K562 (cell line): ENCODE measurements at regions not wholly inside any gene's neighbourhood (a gene's known extent, or its start where the extent isn't known, plus 50 kb on each side); places are given as distances from the start of the nearest gene placed in this dataset.

Experiments
- CREB5 ChIP-seq: fragments of 250-450 bp; sonication (Bioruptor Pico); IDR thresholded peaks from 2 replicates; pipeline ENCODE4 v1.5.0; 2020; ENCODE audit warnings: mild to moderate bottlenecking
- DPF2 ChIP-seq: fragments of 450-650 bp; IDR thresholded peaks from 2 replicates; pipeline ENCODE4 v1.6.1; 2016
- ERF ChIP-seq: fragments of 450-650 bp; formaldehyde crosslinking; IDR thresholded peaks from 2 replicates; pipeline ENCODE4 v1.4.0; 2020; ENCODE audit warnings: mild to moderate bottlenecking, mixed read lengths
- GABPB2 ChIP-seq: fragments of 250-450 bp; sonication (Bioruptor Pico); conservative IDR thresholded peaks from 2 replicates; pipeline ENCODE4 v1.5.1; 2021; ENCODE audit warnings: mild to moderate bottlenecking
- JUN ChIP-seq, 2 experiments: sonication (generic) in 1 of 2; formaldehyde crosslinking in 1 of 2; IDR thresholded peaks; 2 replicates each; pipeline versions ENCODE4 v1.6.1 to v1.8.0; 2012 to 2022; ENCODE audit warnings: borderline replicate concordance in 2 of 2, mild to moderate bottlenecking in 2 of 2, improper control_type of control experiment in 1 of 2, low read depth in 1 of 2, low read length in 1 of 2, missing genetic modification reagents in 1 of 2
- MBD2 ChIP-seq: sonication (generic); IDR thresholded peaks from 2 replicates; pipeline ENCODE4 v1.6.1; 2016; ENCODE audit warnings: low read depth, borderline replicate concordance
- MGA ChIP-seq: fragments of 450-650 bp; IDR thresholded peaks from 2 replicates; pipeline ENCODE4 v1.6.1; 2016; ENCODE audit warnings: mild to moderate bottlenecking, moderate library complexity
- POLR2H ChIP-seq: IDR thresholded peaks from 2 replicates; pipeline ENCODE4 v1.6.1; 2016; ENCODE audit warnings: missing genetic modification characterization, low read depth, mild to moderate bottlenecking, control low read depth, missing compliant biosample characterization, moderate library complexity
- SMAD3 ChIP-seq: fragments of 450-650 bp; formaldehyde crosslinking; conservative IDR thresholded peaks from 2 replicates; pipeline ENCODE4 v1.4.0; 2020; ENCODE audit warnings: mild to moderate bottlenecking
- TARDBP ChIP-seq: fragments of 450-650 bp; IDR thresholded peaks from 2 replicates; pipeline ENCODE4 v1.6.1; 2016
- ZNF121 ChIP-seq: sonication (generic); formaldehyde crosslinking; conservative IDR thresholded peaks from 2 replicates; pipeline ENCODE4 v1.8.0; 2022; ENCODE audit warnings: missing genetic modification reagents
- ZNF124 ChIP-seq: sonication (generic); formaldehyde crosslinking; IDR thresholded peaks from 2 replicates; pipeline ENCODE4 v1.8.1; 2022; ENCODE audit warnings: missing genetic modification reagents
- ZNF146 ChIP-seq: IDR thresholded peaks from one replicate; pipeline ENCODE4 v1.6.1; 2018; ENCODE audit warnings: missing compliant biosample characterization; ENCODE audit not compliant: unreplicated experiment
- ZNF280B ChIP-seq: fragments of 250-450 bp; sonication (Bioruptor Pico); IDR thresholded peaks from 2 replicates; pipeline ENCODE4 v1.5.1; 2021; ENCODE audit warnings: mild to moderate bottlenecking
- ZNF561 ChIP-seq: fragments of 450-650 bp; formaldehyde crosslinking; conservative IDR thresholded peaks from 2 replicates; pipeline ENCODE4 v1.4.0; 2020; ENCODE audit warnings: mild to moderate bottlenecking, moderate library complexity

DNA sequence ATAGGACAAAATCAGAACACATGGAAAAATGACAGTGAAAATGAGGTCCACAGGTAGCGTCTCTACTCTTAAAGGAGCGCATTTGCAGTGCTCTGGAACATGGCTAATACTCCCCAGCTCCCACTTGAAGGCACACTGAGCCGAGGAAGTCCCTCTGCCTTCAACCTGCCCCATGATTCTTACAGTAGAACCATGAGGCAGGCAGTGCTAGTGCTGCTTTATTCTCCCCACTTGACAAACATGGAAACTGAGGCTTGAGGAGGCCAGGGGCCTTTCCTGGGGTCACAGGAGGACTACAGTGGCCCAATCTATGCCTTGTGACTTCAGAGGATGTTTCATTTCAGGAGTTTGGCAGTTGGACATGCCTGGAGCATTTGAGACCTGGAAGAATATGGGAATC is 244.1 kb upstream of the MAF start (continued):
- TF ChIP-seq ZNF561 (CRISPR knock-in tag) (no peak), ZNF146 (CRISPR knock-in tag) (no peak), DPF2 (no peak), SMAD3 (CRISPR knock-in tag) (no peak), TARDBP (no peak), POLR2H (tag) (no peak), MBD2 (no peak), CREB5 (CRISPR knock-in tag) (0 out of 2 replicates have a peak, but pooled peaks have one; percentile 16), ERF (CRISPR knock-in tag) (no peak), GABPB2 (CRISPR knock-in tag) (no peak), JUN (IDR thresholded peaks at IDR 0.05; ENCODE audit: borderline replicate concordance, low read depth, low read length) (no peak), JUN (CRISPR knock-in tag; IDR thresholded peaks at IDR 0.05; ENCODE audit: borderline replicate concordance) (no peak), ZNF121 (CRISPR knock-in tag) (no peak), MGA (peak; percentile 92), ZNF280B (no peak), ZNF124 (no peak)
